Esophagus squamous epithelium (tissue), 4 donors: ENCODE measurements at regions not wholly inside any gene's neighbourhood (a gene's known extent, or its start where the extent isn't known, plus 50 kb on each side); places are given as distances from the start of the nearest gene placed in this dataset.

Experiments
- CTCF ChIP-seq, 6 experiments: fragments of 450-650 bp in 4 of 6; fragments of 200-600 bp in 2 of 6; sonication (generic) in 2 of 6; IDR thresholded peaks; one replicate each; pipeline ENCODE4 v1.5.1; 2016 to 2019; ENCODE audit warnings: antibody characterized with exemption in 6 of 6, mild to moderate bottlenecking in 4 of 6, moderate library complexity in 4 of 6
- POLR2A ChIP-seq, 4 donors: fragments of 450-650 bp; IDR thresholded peaks; one replicate each; pipeline ENCODE4 v1.6.1; 2017; ENCODE audit warnings: antibody characterized with exemption in 4 of 4, mild to moderate bottlenecking in 4 of 4, moderate library complexity in 3 of 4

- TF ChIP-seq CTCF (IDR thresholded peaks at IDR 0.05) (no peak), POLR2A (IDR thresholded peaks at IDR 0.05) (no peak)
These were observed 335.2 kb upstream of the LRATD1 start for GRCh38 chr2:14297340-14297739.
